Activated naive CD8-positive, alpha-beta T cell (primary cell): ENCODE measurements at regions not wholly inside any gene's neighbourhood (a gene's known extent, or its start where the extent isn't known, plus 50 kb on each side); places are given as distances from the start of the nearest gene placed in this dataset.

Experiments
- H3K27ac Mint-ChIP-seq: one replicate; pipeline ENCODE4 v1.8.0; 2021; ENCODE audit warnings: mixed read lengths
- H3K27me3 Mint-ChIP-seq: one replicate; pipeline ENCODE4 v1.8.0; 2021; ENCODE audit warnings: mixed read lengths
- H3K36me3 Mint-ChIP-seq: one replicate; pipeline ENCODE4 v1.8.0; 2021; ENCODE audit warnings: mixed read lengths
- H3K4me1 Mint-ChIP-seq: one replicate; pipeline ENCODE4 v1.8.0; 2021; ENCODE audit warnings: low read depth, mixed read lengths
- H3K4me3 Mint-ChIP-seq: one replicate; pipeline ENCODE4 v1.8.0; 2021; ENCODE audit warnings: mild to moderate bottlenecking, mixed read lengths
- H3K9me3 Mint-ChIP-seq: one replicate; pipeline ENCODE4 v1.8.0; 2021; ENCODE audit warnings: low read depth, mixed read lengths

DNA sequence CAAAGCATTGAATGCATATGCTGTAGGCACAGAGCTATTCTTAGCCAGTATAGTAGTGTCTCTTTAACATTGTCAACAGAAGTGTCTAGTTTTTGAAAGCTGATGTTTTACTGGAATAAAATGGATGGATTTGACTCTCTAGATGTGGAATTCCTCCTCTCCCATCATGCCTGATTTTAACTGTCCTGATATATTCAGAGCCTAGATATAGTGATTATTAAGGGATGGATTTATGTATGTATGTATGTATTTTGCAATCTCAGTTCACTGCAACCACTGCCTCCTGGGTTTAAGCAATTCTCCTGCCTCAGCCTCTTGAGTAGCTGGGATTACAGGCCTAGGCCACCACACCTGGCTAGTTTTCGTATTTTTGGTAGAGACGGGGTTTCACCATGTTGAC lies 144.8 kb upstream of the NAV3 start:
- no peak overlapping the region for H3K4me3 Mint-ChIP-seq
- no peaks in the 10 kb centered on the region for H3K4me1 Mint-ChIP-seq
- H3K27me3 Mint-ChIP-seq = no peaks in the 10 kb centered on the region
- no peak overlapping the region for H3K27ac Mint-ChIP-seq
- H3K36me3 Mint-ChIP-seq = no peaks in the 10 kb centered on the region
- H3K9me3 Mint-ChIP-seq = no peaks in the 10 kb centered on the region

DNA sequence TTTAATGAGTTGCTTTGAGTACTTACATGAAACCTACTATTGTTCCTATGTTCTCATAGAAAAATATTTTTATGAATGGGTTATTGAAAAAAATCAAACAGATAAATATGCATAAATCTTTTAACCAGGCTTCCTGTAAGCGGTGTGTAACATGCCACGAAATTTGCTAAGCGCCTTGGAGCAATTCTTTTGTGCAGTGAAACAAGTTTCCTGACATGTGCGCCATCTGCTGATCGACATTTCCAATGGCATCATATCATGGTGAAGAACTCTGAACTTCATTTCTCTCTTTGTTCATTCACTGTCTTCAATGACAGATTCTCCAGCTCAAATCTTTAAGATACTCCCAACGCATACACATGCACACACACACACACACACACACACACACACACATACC lies 145.6 kb upstream of the NAV3 start:
- Mint-ChIP-seq H3K36me3 (no peaks in the 10 kb centered on the region), H3K9me3 (no peaks in the 10 kb centered on the region), H3K27me3 (no peaks in the 10 kb centered on the region), H3K4me1 (no peaks in the 10 kb centered on the region), H3K4me3 (no peak overlapping the region), H3K27ac (no peak overlapping the region)

DNA sequence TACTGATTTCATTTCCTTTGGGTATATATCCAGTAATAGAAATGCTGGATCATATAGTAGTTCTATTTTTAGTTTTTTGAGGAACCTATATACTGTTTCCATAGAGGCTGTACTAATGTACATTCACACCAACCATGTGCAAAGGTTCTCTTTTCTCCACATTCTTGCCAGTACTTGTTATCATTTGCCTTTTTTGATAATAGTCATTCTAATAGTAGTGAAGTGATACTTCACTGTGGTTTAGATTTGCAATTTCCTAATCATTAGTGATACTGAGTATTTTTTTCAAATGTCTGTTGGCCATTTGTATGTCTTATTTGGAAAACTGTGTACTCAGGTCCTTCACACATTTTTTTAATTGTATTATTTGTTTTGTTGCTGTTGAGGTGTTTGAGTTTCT lies 148.2 kb upstream of the NAV3 start:
- Mint-ChIP-seq H3K4me1 (no peaks in the 10 kb centered on the region), H3K27ac (no peak overlapping the region), H3K36me3 (no peaks in the 10 kb centered on the region), H3K27me3 (no peaks in the 10 kb centered on the region), H3K4me3 (no peak overlapping the region), H3K9me3 (peaks cover under 1% of the 10 kb centered on the region)

DNA sequence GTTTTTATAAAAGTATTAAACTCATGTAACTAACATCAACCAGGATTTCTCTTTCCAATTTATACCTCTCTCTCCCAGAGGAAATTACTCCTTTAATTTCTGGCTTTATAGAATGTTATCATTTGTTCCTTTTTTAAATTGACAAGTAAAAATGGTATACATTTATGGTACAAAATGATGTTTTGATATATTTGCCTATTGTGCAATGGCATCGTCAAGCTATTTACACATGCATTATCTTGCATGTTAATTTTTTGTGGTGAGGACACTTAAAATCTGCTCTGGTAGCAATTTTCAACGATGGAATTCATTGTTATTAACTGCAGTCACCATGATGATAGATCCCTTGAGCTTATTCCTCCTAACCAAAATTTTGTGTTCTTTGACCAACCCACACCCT lies 149.0 kb upstream of the NAV3 start:
- H3K4me3 Mint-ChIP-seq = no peak overlapping the region
- no peaks in the 10 kb centered on the region for H3K36me3 Mint-ChIP-seq
- no peaks in the 10 kb centered on the region for H3K27me3 Mint-ChIP-seq
- peaks cover 3% of the 10 kb centered on the region for H3K9me3 Mint-ChIP-seq
- no peaks in the 10 kb centered on the region for H3K4me1 Mint-ChIP-seq
- no peak overlapping the region for H3K27ac Mint-ChIP-seq

DNA sequence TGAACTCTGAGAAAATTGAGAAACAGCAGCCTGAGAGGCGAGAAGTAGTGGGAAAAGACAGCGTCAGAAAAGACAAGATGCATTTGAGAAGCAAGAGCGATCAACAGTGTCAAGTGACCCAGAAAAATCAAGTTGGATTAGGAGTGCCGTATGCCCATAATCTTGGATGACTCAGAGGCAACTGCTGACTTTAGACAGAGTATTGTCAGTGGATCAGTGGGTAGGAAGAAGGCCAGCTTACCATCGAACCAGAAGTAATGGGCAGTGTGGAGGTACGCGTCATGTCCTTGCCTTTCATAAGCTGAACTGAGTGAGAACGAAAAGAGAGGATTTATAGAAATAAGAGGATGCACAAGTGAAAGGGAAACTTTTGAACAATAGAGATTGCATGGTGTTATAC lies 151.0 kb upstream of the NAV3 start:
- no peak overlapping the region for H3K4me3 Mint-ChIP-seq
- no peak overlapping the region for H3K27ac Mint-ChIP-seq
- H3K36me3 Mint-ChIP-seq = no peaks in the 10 kb centered on the region
- peaks cover 3% of the 10 kb centered on the region for H3K9me3 Mint-ChIP-seq
- H3K4me1 Mint-ChIP-seq = no peaks in the 10 kb centered on the region
- H3K27me3 Mint-ChIP-seq = no peaks in the 10 kb centered on the region

- no peak overlapping the region for H3K4me3 Mint-ChIP-seq
- peaks cover 3% of the 10 kb centered on the region for H3K9me3 Mint-ChIP-seq
- no peaks in the 10 kb centered on the region for H3K27me3 Mint-ChIP-seq
- no peaks in the 10 kb centered on the region for H3K36me3 Mint-ChIP-seq
- no peaks in the 10 kb centered on the region for H3K4me1 Mint-ChIP-seq
- no peak overlapping the region for H3K27ac Mint-ChIP-seq
Measured at GRCh38 chr12:77678621-77679020, 152.1 kb upstream of the NAV3 start.

- Mint-ChIP-seq H3K27me3 (no peaks in the 10 kb centered on the region), H3K36me3 (no peaks in the 10 kb centered on the region), H3K27ac (no peak overlapping the region), H3K4me1 (no peaks in the 10 kb centered on the region), H3K4me3 (no peak overlapping the region), H3K9me3 (no peaks in the 10 kb centered on the region)
Measured at GRCh38 chr12:77667101-77667500, 163.6 kb upstream of the NAV3 start.

GRCh38 chr12:77648716-77649115 lies 182.0 kb upstream of the NAV3 start:
- Mint-ChIP-seq H3K36me3 (no peaks in the 10 kb centered on the region), H3K4me3 (no peak overlapping the region), H3K4me1 (no peaks in the 10 kb centered on the region), H3K27me3 (no peaks in the 10 kb centered on the region), H3K9me3 (peaks cover 7% of the 10 kb centered on the region), H3K27ac (no peak overlapping the region)

GRCh38 chr12:77645966-77646598 lies 184.6 kb upstream of the NAV3 start:
- Mint-ChIP-seq H3K9me3 (peaks cover 7% of the 10 kb centered on the region), H3K27me3 (no peaks in the 10 kb centered on the region), H3K27ac (no peak overlapping the region), H3K4me1 (no peaks in the 10 kb centered on the region), H3K4me3 (no peak overlapping the region), H3K36me3 (no peaks in the 10 kb centered on the region)

DNA sequence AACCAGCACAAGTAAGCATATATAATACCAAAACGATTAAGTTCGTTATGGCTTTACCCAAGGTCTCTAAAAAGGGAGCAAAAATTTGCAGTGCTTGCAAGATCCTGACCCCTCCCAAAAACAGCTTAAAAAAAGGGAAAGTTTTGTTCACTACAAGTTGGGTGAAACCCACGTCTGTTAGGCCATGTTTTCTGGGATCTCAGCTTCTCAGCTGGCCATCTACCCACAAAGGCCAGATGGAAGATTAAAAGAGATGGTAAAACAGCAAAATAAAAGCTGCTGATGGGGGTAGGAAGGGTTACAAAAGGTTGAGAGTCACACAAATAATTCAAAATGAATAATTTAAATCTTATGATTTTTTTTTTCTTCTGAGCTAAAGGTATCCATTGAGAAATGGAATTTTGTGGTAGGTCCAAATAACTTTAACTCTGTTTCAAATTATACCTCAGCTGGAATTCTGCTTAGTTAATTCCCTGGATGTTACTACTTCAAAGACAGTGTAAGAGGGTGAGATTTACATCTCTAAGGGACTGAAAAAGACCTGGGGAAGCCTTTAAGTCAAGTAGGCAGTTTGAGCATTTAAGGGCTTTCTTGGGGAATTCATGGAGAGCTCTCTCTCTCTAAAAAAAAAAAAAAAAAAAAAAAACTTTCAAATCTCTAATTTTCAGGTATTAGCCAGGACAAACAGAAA lies 185.6 kb upstream of the NAV3 start:
- Mint-ChIP-seq H3K36me3 (no peaks in the 10 kb centered on the region), H3K4me1 (no peaks in the 10 kb centered on the region), H3K9me3 (peaks cover 5% of the 10 kb centered on the region), H3K27ac (no peak overlapping the region), H3K27me3 (no peaks in the 10 kb centered on the region), H3K4me3 (no peak overlapping the region)

DNA sequence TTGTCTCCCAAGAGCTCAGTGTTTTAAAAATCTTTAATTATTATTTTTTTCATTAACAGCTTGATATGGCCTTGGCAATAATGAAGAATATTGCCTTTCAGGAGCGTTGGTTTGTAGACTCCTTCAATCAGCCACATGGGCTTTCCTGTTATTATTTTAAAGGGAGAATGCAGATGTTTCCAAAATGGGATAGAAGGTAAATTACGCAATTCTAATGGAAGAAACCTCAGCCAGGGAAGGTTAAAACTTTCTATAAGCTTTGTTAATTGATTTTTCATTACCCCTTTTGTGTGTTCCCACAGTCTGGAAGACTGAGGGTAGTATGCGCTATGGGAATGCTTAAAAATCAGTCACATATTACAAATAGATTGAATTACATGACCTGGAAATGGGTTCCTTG lies 188.4 kb upstream of the NAV3 start:
- H3K36me3 Mint-ChIP-seq = no peaks in the 10 kb centered on the region
- H3K27ac Mint-ChIP-seq = no peak overlapping the region
- H3K4me3 Mint-ChIP-seq = no peak overlapping the region

GRCh38 chr12:77640356-77640755 lies 190.3 kb upstream of the NAV3 start:
- no peak overlapping the region for H3K4me3 Mint-ChIP-seq
- no peaks in the 10 kb centered on the region for H3K27me3 Mint-ChIP-seq
- H3K4me1 Mint-ChIP-seq = no peaks in the 10 kb centered on the region
- H3K36me3 Mint-ChIP-seq = no peaks in the 10 kb centered on the region
- H3K9me3 Mint-ChIP-seq = no peaks in the 10 kb centered on the region
- H3K27ac Mint-ChIP-seq = no peak overlapping the region

More for the DNA sequence above, 188.4 kb upstream of the NAV3 start:
- Mint-ChIP-seq H3K9me3 (no peaks in the 10 kb centered on the region), H3K27me3 (no peaks in the 10 kb centered on the region), H3K4me1 (no peaks in the 10 kb centered on the region)

DNA sequence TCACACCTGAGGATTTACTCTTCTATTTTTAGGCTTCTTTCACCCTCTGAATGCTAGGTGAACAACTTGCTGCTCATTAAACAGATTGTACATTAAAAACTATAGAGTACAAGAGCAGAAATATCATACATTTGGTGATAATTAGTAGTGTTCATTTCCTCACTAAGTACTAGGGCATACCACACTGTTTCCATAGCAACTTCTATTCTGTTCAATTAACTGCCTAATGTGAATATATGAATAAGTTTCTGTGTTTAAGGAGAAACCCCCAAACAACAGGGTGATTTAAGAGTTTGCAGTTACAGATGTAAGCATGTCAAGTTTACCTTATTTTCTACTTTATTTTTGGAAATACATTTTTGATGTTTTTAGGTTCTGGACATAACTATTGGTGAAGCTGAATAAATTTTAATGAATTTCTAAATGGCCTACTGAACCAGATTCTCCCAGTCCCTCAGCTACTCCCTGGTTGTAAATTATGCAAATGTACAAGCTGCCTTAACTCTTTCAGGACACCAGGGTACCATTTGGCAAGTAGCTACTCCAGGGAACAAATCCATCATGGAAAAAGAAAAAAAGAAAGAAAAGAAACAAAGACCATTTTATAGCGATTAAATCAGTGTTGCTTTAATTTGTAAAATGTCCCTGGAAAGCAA lies 199.8 kb upstream of the NAV3 start:
- Mint-ChIP-seq H3K27me3 (no peaks in the 10 kb centered on the region), H3K9me3 (peaks cover 15% of the 10 kb centered on the region), H3K4me1 (no peaks in the 10 kb centered on the region), H3K36me3 (no peaks in the 10 kb centered on the region), H3K4me3 (no peak overlapping the region), H3K27ac (no peak overlapping the region)

GRCh38 chr12:77630344-77630743 lies 200.3 kb upstream of the NAV3 start:
- Mint-ChIP-seq H3K9me3 (peaks cover 20% of the 10 kb centered on the region), H3K4me1 (no peaks in the 10 kb centered on the region), H3K4me3 (no peak overlapping the region), H3K36me3 (no peaks in the 10 kb centered on the region), H3K27me3 (no peaks in the 10 kb centered on the region), H3K27ac (no peak overlapping the region)

GRCh38 chr12:77629141-77629540 lies 201.6 kb upstream of the NAV3 start:
- Mint-ChIP-seq H3K27me3 (no peaks in the 10 kb centered on the region), H3K4me1 (no peaks in the 10 kb centered on the region), H3K27ac (no peak overlapping the region), H3K36me3 (no peaks in the 10 kb centered on the region), H3K9me3 (peaks cover 20% of the 10 kb centered on the region), H3K4me3 (no peak overlapping the region)

- Mint-ChIP-seq H3K36me3 (no peaks in the 10 kb centered on the region), H3K4me3 (no peak overlapping the region), H3K27me3 (no peaks in the 10 kb centered on the region), H3K4me1 (no peaks in the 10 kb centered on the region), H3K9me3 (peaks cover 20% of the 10 kb centered on the region), H3K27ac (no peak overlapping the region)
Measured at GRCh38 chr12:77625441-77625840, 205.3 kb upstream of the NAV3 start.
